GM12878 (cell line): ENCODE measurements at regions not wholly inside any gene's neighbourhood (a gene's known extent, or its start where the extent isn't known, plus 50 kb on each side); places are given as distances from the start of the nearest gene placed in this dataset.

Experiments
- ASH2L ChIP-seq: fragments of 300-600, 200-600 bp; sonication (generic); IDR thresholded peaks from 2 replicates; pipeline ENCODE4 v1.6.1; 2017; ENCODE audit warnings: low read depth, mild to moderate bottlenecking, borderline replicate concordance
- ATF2 ChIP-seq: IDR thresholded peaks from 2 replicates; pipeline ENCODE4 v1.6.1; 2012; ENCODE audit warnings: low read length, inconsistent platforms
- ATF7 ChIP-seq: fragments of 450-650 bp; IDR thresholded peaks from 2 replicates; pipeline ENCODE4 v1.6.1; 2016; ENCODE audit warnings: low read depth, mild to moderate bottlenecking
- BMI1 ChIP-seq: fragments of 450-650 bp; IDR thresholded peaks from 2 replicates; pipeline ENCODE4 v1.6.1; 2016; ENCODE audit warnings: mild to moderate bottlenecking, moderate library complexity, borderline replicate concordance
- CHD1 ChIP-seq: IDR thresholded peaks from 2 replicates; pipeline ENCODE4 v1.6.1; 2012; ENCODE audit warnings: low read depth, low read length, improper control_type of control experiment
- DPF2 ChIP-seq: fragments of 450-650 bp; IDR thresholded peaks from 2 replicates; pipeline ENCODE4 v1.6.1; 2017; ENCODE audit warnings: mild to moderate bottlenecking
- EED ChIP-seq: sonication (generic); IDR thresholded peaks from 2 replicates; pipeline ENCODE4 v1.6.1; 2016; ENCODE audit warnings: antibody characterized with exemption, low read depth
- IRF4 ChIP-seq: IDR thresholded peaks from 2 replicates; pipeline ENCODE4 v1.6.1; 2011; ENCODE audit warnings: low read depth, low read length
- KAT2A ChIP-seq: conservative IDR thresholded peaks from 2 replicates; pipeline ENCODE4 v1.6.1; 2011; ENCODE audit warnings: low read depth, low read length; ENCODE audit not compliant: control insufficient read depth
- MTA2 ChIP-seq: fragments of 450-650 bp; IDR thresholded peaks from 2 replicates; pipeline ENCODE4 v1.6.1; 2016; ENCODE audit warnings: low read depth, mild to moderate bottlenecking, moderate library complexity
- MTA3 ChIP-seq: IDR thresholded peaks from 2 replicates; pipeline ENCODE4 v1.6.1; 2012; ENCODE audit warnings: low read length, inconsistent platforms, borderline replicate concordance
- MYB ChIP-seq: fragments of 150-350 bp; IDR thresholded peaks from 2 replicates; pipeline ENCODE4 v1.6.1; 2014; ENCODE audit warnings: mild to moderate bottlenecking, low read depth, low read length, borderline replicate concordance
- NBN ChIP-seq: fragments of 450-650 bp; IDR thresholded peaks from 2 replicates; pipeline ENCODE4 v1.6.1; 2016
- NR2F1 ChIP-seq: fragments of 450-650 bp; conservative IDR thresholded peaks from 2 replicates; pipeline ENCODE4 v1.6.1; 2017; ENCODE audit warnings: mild to moderate bottlenecking
- POLR2AphosphoS5 ChIP-seq: IDR thresholded peaks from 2 replicates; pipeline ENCODE4 v1.6.1; 2011; ENCODE audit warnings: mild to moderate bottlenecking, low read length, inconsistent platforms
- POU2F2 ChIP-seq: IDR thresholded peaks from 3 replicates; pipeline ENCODE4 v1.6.1; 2011; ENCODE audit warnings: low read depth, mild to moderate bottlenecking, low read length, borderline replicate concordance
- RAD21 ChIP-seq: IDR thresholded peaks from 2 replicates; pipeline ENCODE4 v1.6.1; 2011; ENCODE audit warnings: mild to moderate bottlenecking, low read depth, low read length, moderate library complexity; ENCODE audit not compliant: insufficient read depth
- RB1 ChIP-seq: fragments of 450-650 bp; formaldehyde crosslinking; IDR thresholded peaks from 2 replicates; pipeline ENCODE4 v1.6.1; 2017; ENCODE audit warnings: mild to moderate bottlenecking, borderline replicate concordance
- RELB ChIP-seq: fragments of 450-650 bp; IDR thresholded peaks from 2 replicates; pipeline ENCODE4 v1.6.1; 2017; ENCODE audit warnings: low read depth, mild to moderate bottlenecking, moderate library complexity
- SMAD1 ChIP-seq: fragments of 450-650 bp; IDR thresholded peaks from 2 replicates; pipeline ENCODE4 v1.6.1; 2018; ENCODE audit warnings: mild to moderate bottlenecking, low read depth; ENCODE audit not compliant: partially characterized antibody
- SUZ12 ChIP-seq: fragments of 200-600 bp; sonication (generic); IDR thresholded peaks from one replicate; pipeline ENCODE4 v1.6.1; 2018; ENCODE audit warnings: antibody characterized with exemption, mild to moderate bottlenecking; ENCODE audit not compliant: unreplicated experiment
- TAF1 ChIP-seq: IDR thresholded peaks from 2 replicates; pipeline ENCODE4 v1.6.1; 2011; ENCODE audit warnings: mild to moderate bottlenecking, low read depth, low read length, borderline replicate concordance
- TBL1XR1 ChIP-seq: IDR thresholded peaks from 2 replicates; pipeline ENCODE4 v1.6.1; 2012; ENCODE audit warnings: low read depth, low read length, improper control_type of control experiment
- TCF7 ChIP-seq: IDR thresholded peaks from 2 replicates; pipeline ENCODE4 v1.6.1; 2014; ENCODE audit warnings: antibody characterized with exemption, borderline replicate concordance
- YY1 ChIP-seq: IDR thresholded peaks from 2 replicates; pipeline ENCODE4 v1.6.1; 2011; ENCODE audit warnings: low read depth, mild to moderate bottlenecking, low read length
- ZZZ3 ChIP-seq: IDR thresholded peaks from 2 replicates; pipeline ENCODE4 v1.6.1; 2011; ENCODE audit warnings: low read depth; ENCODE audit not compliant: control insufficient read depth, insufficient read length
- TF ChIP-seq, protein P1 (sequence below): fragments of 450-650 bp; IDR thresholded peaks from 2 replicates; pipeline ENCODE4 v1.6.1; 2018; ENCODE audit warnings: mild to moderate bottlenecking, low read depth, moderate library complexity; ENCODE audit not compliant: partially characterized antibody

GRCh38 chr1:23619299-23620188, 60.2 kb upstream of the ID3 start (continued):
- TF ChIP-seq TBL1XR1 (no peak), RAD21 (no peak), MTA2 (peak; percentile 31; the same call in 1 of the 2 replicates), SUZ12 (no peak), MYB (peak; percentile 51; the same call in 1 of the 2 replicates), KAT2A (no peak), ASH2L (no peak), BMI1 (no peak), POLR2AphosphoS5 (peak; percentile 39; the same call in 1 of the 2 replicates), CHD1 (no peak), IRF4 (no peak), TAF1 (peak; percentile 3; the same call in 1 of the 2 replicates), ATF2 (no peak), SMAD1 (no peak), POU2F2 (no peak), TCF7 (no peak), MTA3 (no peak), RB1 (peak; percentile 11; the same call in 1 of the 2 replicates), RELB (no peak), ZZZ3 (no peak), NBN (0 out of 2 replicates have a peak, but pooled peaks have one; percentile 12), EED (peak; percentile 50), ATF7 (0 out of 2 replicates have a peak, but pooled peaks have one; percentile 38), YY1 (0 out of 2 replicates have a peak, but pooled peaks have one; percentile 21), DPF2 (peak; percentile 84), NR2F1 (peak; percentile 72)
- TF ChIP-seq, protein P1, sequence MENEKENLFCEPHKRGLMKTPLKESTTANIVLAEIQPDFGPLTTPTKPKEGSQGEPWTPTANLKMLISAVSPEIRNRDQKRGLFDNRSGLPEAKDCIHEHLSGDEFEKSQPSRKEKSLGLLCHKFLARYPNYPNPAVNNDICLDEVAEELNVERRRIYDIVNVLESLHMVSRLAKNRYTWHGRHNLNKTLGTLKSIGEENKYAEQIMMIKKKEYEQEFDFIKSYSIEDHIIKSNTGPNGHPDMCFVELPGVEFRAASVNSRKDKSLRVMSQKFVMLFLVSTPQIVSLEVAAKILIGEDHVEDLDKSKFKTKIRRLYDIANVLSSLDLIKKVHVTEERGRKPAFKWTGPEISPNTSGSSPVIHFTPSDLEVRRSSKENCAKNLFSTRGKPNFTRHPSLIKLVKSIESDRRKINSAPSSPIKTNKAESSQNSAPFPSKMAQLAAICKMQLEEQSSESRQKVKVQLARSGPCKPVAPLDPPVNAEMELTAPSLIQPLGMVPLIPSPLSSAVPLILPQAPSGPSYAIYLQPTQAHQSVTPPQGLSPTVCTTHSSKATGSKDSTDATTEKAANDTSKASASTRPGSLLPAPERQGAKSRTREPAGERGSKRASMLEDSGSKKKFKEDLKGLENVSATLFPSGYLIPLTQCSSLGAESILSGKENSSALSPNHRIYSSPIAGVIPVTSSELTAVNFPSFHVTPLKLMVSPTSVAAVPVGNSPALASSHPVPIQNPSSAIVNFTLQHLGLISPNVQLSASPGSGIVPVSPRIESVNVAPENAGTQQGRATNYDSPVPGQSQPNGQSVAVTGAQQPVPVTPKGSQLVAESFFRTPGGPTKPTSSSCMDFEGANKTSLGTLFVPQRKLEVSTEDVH: no peak
